Mesodermal cell (in vitro differentiated cells): ENCODE measurements at regions not wholly inside any gene's neighbourhood (a gene's known extent, or its start where the extent isn't known, plus 50 kb on each side); places are given as distances from the start of the nearest gene placed in this dataset.

Source experiments
- H3K27ac ChIP-seq: 2 replicates; pipeline ENCODE4 v1.7.0; 2013; ENCODE audit warnings: mild to moderate bottlenecking, low read depth, low read length, moderate library complexity; ENCODE audit not compliant: severe bottlenecking
- H3K36me3 ChIP-seq: 2 replicates; pipeline ENCODE4 v1.7.1; 2013; ENCODE audit warnings: mild to moderate bottlenecking, low read length, moderate library complexity; ENCODE audit not compliant: control insufficient read depth, insufficient read depth
- H3K4me1 ChIP-seq: one replicate; pipeline ENCODE4 v1.7.1; 2013; ENCODE audit warnings: mild to moderate bottlenecking, low read length; ENCODE audit not compliant: insufficient read depth, control insufficient read depth, poor library complexity, severe bottlenecking
- H3K4me3 ChIP-seq: 2 replicates; pipeline ENCODE4 v1.7.0; 2013; ENCODE audit warnings: low read length, control low read depth, mild to moderate bottlenecking; ENCODE audit not compliant: insufficient read depth, poor library complexity, severe bottlenecking; ENCODE audit errors: extremely low read depth
- H3K9me3 ChIP-seq: 2 replicates; pipeline ENCODE4 v1.7.1; 2013; ENCODE audit warnings: mild to moderate bottlenecking, low read length, moderate library complexity; ENCODE audit not compliant: control insufficient read depth
- WGBS, 2 experiments: methylation state at CpG; one replicate each; pipeline ENCODE4 v1.1.5; 2013; ENCODE audit warnings: missing lambda C conversion rate in 2 of 2; ENCODE audit not compliant: insufficient coverage in 2 of 2; 5-methylcytosine and 5-hydroxymethylcytosine counted together

- Histone ChIP-seq H3K4me3 (no peak overlapping the region), H3K4me1 (no peaks in the 10 kb centered on the region)
These were observed 71.0 kb downstream of the TMPRSS5 start for GRCh38 chr11:113634940-113635575.

GRCh38 chr11:113632981-113633380, 73.1 kb downstream of the TMPRSS5 start:
- Histone ChIP-seq H3K4me1 (no peaks in the 10 kb centered on the region), H3K27ac (no peak overlapping the region), H3K36me3 (no peaks in the 10 kb centered on the region), H3K9me3 (no peaks in the 10 kb centered on the region), H3K4me3 (no peak overlapping the region)
- WGBS, 2 experiments, result 74 to 78% methylated on average over 2 of the region's 2 CpGs

More at GRCh38 chr11:113634940-113635575, 71.0 kb downstream of the TMPRSS5 start:
- Histone ChIP-seq H3K36me3 (no peaks in the 10 kb centered on the region), H3K27ac (no peak overlapping the region), H3K9me3 (no peaks in the 10 kb centered on the region)
- WGBS, 2 experiments, result 80 to 100% methylated on average over 1 to 2 of the region's 5 CpGs

GRCh38 chr11:113629562-113629961, 76.5 kb downstream of the TMPRSS5 start:
- Histone ChIP-seq H3K4me1 (no peaks in the 10 kb centered on the region), H3K9me3 (no peaks in the 10 kb centered on the region), H3K27ac (no peak overlapping the region), H3K4me3 (no peak overlapping the region), H3K36me3 (no peaks in the 10 kb centered on the region)
- WGBS, 2 experiments, result 88 to 94% methylated on average over 8 of the region's 8 CpGs

- no peaks in the 10 kb centered on the region for H3K9me3 ChIP-seq
- WGBS, 2 experiments, result 33 to 40% methylated on average over 1 of the region's 2 CpGs
- no peak overlapping the region for H3K27ac ChIP-seq
- H3K4me3 ChIP-seq, result no peak overlapping the region
- H3K4me1 ChIP-seq, result no peaks in the 10 kb centered on the region
- no peaks in the 10 kb centered on the region for H3K36me3 ChIP-seq
These were observed 77.2 kb downstream of the TMPRSS5 start for GRCh38 chr11:113628912-113629311.

GRCh38 chr11:113627946-113628345, 78.2 kb downstream of the TMPRSS5 start:
- no peaks in the 10 kb centered on the region for H3K36me3 ChIP-seq
- no peaks in the 10 kb centered on the region for H3K9me3 ChIP-seq
- no peak overlapping the region for H3K4me3 ChIP-seq
- WGBS, 2 experiments, result no CpG with 5 or more reads among the region's 3 CpGs
- H3K4me1 ChIP-seq, result no peaks in the 10 kb centered on the region
- H3K27ac ChIP-seq, result no peak overlapping the region

- Histone ChIP-seq H3K4me3 (no peak overlapping the region), H3K9me3 (no peaks in the 10 kb centered on the region), H3K27ac (no peak overlapping the region), H3K4me1 (no peaks in the 10 kb centered on the region), H3K36me3 (no peaks in the 10 kb centered on the region)
- 94 to 100% methylated on average over 2 of the region's 2 CpGs for WGBS, 2 experiments
These were observed 78.8 kb downstream of the TMPRSS5 start for GRCh38 chr11:113627297-113627696.

- H3K4me1 ChIP-seq, result no peaks in the 10 kb centered on the region
- 100% methylated on average over 1 of the region's 2 CpGs; no CpG with 5 or more reads in 1 of the 2 experiments for WGBS, 2 experiments
- H3K36me3 ChIP-seq, result no peaks in the 10 kb centered on the region
- no peak overlapping the region for H3K4me3 ChIP-seq
- H3K9me3 ChIP-seq, result no peaks in the 10 kb centered on the region
- no peak overlapping the region for H3K27ac ChIP-seq
These were observed 79.4 kb downstream of the TMPRSS5 start for GRCh38 chr11:113626736-113627135.

GRCh38 chr11:113623114-113623513, 83.0 kb downstream of the TMPRSS5 start:
- WGBS, 2 experiments, result no CpG with 5 or more reads among the region's 1 CpG
- Histone ChIP-seq H3K27ac (no peak overlapping the region), H3K36me3 (no peaks in the 10 kb centered on the region), H3K9me3 (no peaks in the 10 kb centered on the region), H3K4me3 (no peak overlapping the region), H3K4me1 (no peaks in the 10 kb centered on the region)

GRCh38 chr11:113618360-113618759, 87.7 kb downstream of the TMPRSS5 start:
- Histone ChIP-seq H3K9me3 (no peaks in the 10 kb centered on the region), H3K27ac (no peak overlapping the region), H3K4me3 (no peak overlapping the region), H3K36me3 (no peaks in the 10 kb centered on the region), H3K4me1 (no peaks in the 10 kb centered on the region)
- WGBS, 2 experiments, result 100% methylated on average over 1 of the region's 2 CpGs

GRCh38 chr11:113615773-113616172, 90.3 kb downstream of the TMPRSS5 start:
- Histone ChIP-seq H3K27ac (no peak overlapping the region), H3K9me3 (no peaks in the 10 kb centered on the region), H3K4me1 (no peaks in the 10 kb centered on the region), H3K4me3 (no peak overlapping the region), H3K36me3 (no peaks in the 10 kb centered on the region)
- WGBS, 2 experiments, result no CpG with 5 or more reads among the region's 1 CpG

GRCh38 chr11:113615098-113615497, 91.0 kb downstream of the TMPRSS5 start:
- WGBS, 2 experiments, result 65 to 83% methylated on average over 1 to 2 of the region's 3 CpGs
- Histone ChIP-seq H3K36me3 (no peaks in the 10 kb centered on the region), H3K4me1 (no peaks in the 10 kb centered on the region), H3K4me3 (no peak overlapping the region), H3K9me3 (no peaks in the 10 kb centered on the region), H3K27ac (no peak overlapping the region)
